Ovary (tissue), 7 donors: ENCODE measurements at regions not wholly inside any gene's neighbourhood (a gene's known extent, or its start where the extent isn't known, plus 50 kb on each side); places are given as distances from the start of the nearest gene placed in this dataset.
"Not testable (repeated sequence)": the region's sequence is repeated elsewhere in the genome, so short reads cannot be mapped to it uniquely, and the experiment has no call there.

Source experiments
- DNase-seq, 5 donors: peaks; one replicate each; pipeline ENCODE4 v3.0.0-alpha.2; 2019 to 2020
- H3K27ac ChIP-seq, 2 donors: fragments of 200-600 bp; one replicate each; pipeline versions ENCODE4 v1.5.1 to v1.8.0; 2019 to 2022
- H3K27me3 ChIP-seq: fragments of 200-600 bp; one replicate; pipeline ENCODE4 v1.8.0; 2022
- H3K36me3 ChIP-seq: fragments of 200-600 bp; sonication (generic); one replicate; pipeline ENCODE4 v1.5.1; 2019
- H3K4me1 ChIP-seq: one replicate; pipeline ENCODE4 v1.8.1; 2013; ENCODE audit warnings: mild to moderate bottlenecking, moderate library complexity; ENCODE audit not compliant: insufficient read depth
- H3K4me3 ChIP-seq: fragments of 200-600 bp; sonication (generic); one replicate; pipeline ENCODE4 v1.5.1; 2017
- H3K9me3 ChIP-seq, 2 donors: fragments of 200-600 bp in 1 of 2; sonication (generic) in 1 of 2; one replicate each; pipeline versions ENCODE4 v1.5.1 to v1.8.1; 2013 to 2019; ENCODE audit warnings: mild to moderate bottlenecking in 1 of 2, moderate library complexity in 1 of 2
- EP300 ChIP-seq: sonication (generic); formaldehyde crosslinking; IDR thresholded peaks from one replicate; pipeline ENCODE4 v1.6.1; 2017; ENCODE audit warnings: antibody characterized with exemption
- POLR2A ChIP-seq: fragments of 450-650 bp; IDR thresholded peaks from one replicate; pipeline ENCODE4 v1.6.1; 2017; ENCODE audit warnings: antibody characterized with exemption, mild to moderate bottlenecking, moderate library complexity
- WGBS, 3 donors: extraction: QIAGEN DNeasy Blood & Tissue Kit in 1 of 3; methylation state at CpG; one replicate each; pipeline versions ENCODE4 v1.1.5 to v1.1.7; 2013 to 2017; 5-methylcytosine and 5-hydroxymethylcytosine counted together
- intact Hi-C, 4 donors: fragments of 100-400 bp; cut with DNase I; formaldehyde crosslinking; loops; one replicate each; pipeline versions ENCODE4 v1.11.0 to v1.15.1; 2022 to 2023
- TF ChIP-seq, protein P1 (sequence below), 3 donors: fragments of 450-650 bp in 2 of 3; fragments of 200-600 bp in 1 of 3; IDR thresholded peaks; one replicate each; pipeline versions ENCODE4 v1.5.1 to v1.8.0; 2016 to 2022; ENCODE audit warnings: antibody characterized with exemption in 3 of 3, mild to moderate bottlenecking in 1 of 3
- donor health status: DM: no; HTN: no; CAD: no; lungs with moderate emphysema.
- donor health status: DM: no; HTN: no; CAD: no.
- donor health status: Bipolar disorder and iron deficiency.
- donor health status: DM: no; HTN: no; CAD: no.
- donor health status: DM: yes; HTN: yes; CAD: no.

DNA sequence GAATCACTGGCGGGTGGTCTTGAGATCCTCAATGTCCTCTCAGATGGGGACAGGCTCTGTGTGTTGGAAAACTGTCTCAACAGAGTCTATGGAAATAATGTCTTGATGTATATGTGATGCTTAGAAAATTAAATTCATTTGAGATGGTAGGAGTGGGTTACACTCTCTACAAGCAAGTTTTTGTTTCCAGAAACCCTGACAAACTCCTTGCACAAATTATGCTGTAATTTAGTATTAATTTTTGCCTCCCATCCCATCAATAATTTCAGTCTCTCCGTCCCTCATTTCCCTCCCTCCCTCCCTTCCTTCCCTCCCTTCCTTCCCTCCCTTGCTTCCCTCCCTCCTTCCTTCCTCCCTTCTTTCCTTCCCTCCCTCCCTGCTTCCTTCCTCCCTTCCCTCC is 488.0 kb upstream of the C16orf82 start:
- 57 to 77% (median 71%) methylated on average over 2 of the region's 2 CpGs for WGBS, 3 donors
- Histone ChIP-seq H3K27me3 (no peaks in the 10 kb centered on the region), H3K4me3 (no peak overlapping the region), H3K36me3 (no peaks in the 10 kb centered on the region), H3K9me3 (no peaks in the 10 kb centered on the region), H3K27ac (no peak overlapping the region), H3K4me1 (no peaks in the 10 kb centered on the region)
- DNase-seq: no peak
- no peak for TF ChIP-seq EP300
- TF ChIP-seq POLR2A: no peak
- TF ChIP-seq, protein P1, sequence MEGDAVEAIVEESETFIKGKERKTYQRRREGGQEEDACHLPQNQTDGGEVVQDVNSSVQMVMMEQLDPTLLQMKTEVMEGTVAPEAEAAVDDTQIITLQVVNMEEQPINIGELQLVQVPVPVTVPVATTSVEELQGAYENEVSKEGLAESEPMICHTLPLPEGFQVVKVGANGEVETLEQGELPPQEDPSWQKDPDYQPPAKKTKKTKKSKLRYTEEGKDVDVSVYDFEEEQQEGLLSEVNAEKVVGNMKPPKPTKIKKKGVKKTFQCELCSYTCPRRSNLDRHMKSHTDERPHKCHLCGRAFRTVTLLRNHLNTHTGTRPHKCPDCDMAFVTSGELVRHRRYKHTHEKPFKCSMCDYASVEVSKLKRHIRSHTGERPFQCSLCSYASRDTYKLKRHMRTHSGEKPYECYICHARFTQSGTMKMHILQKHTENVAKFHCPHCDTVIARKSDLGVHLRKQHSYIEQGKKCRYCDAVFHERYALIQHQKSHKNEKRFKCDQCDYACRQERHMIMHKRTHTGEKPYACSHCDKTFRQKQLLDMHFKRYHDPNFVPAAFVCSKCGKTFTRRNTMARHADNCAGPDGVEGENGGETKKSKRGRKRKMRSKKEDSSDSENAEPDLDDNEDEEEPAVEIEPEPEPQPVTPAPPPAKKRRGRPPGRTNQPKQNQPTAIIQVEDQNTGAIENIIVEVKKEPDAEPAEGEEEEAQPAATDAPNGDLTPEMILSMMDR (IDR thresholded peaks at IDR 0.05): no peak
- intact Hi-C loops: no loop called here

DNA sequence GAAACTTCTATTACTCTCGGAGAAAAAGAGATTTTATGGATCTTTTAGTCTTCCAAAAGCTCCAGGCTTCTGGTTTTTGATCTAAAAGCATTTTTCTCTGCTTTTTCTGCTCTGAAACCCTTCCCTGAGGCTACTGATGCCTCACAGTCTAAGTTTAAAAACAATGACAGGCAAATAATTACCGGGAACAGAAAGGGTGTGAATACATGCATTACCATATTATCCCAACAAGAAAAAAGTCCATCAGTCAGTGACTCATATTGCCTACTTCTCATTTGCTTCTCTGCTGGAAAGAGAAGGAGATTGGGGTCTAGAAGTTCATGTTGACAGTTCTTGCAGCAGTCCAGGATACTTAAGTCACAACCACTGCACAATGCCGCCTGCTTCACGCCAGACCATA is 482.9 kb upstream of the C16orf82 start:
- Histone ChIP-seq H3K9me3 (no peaks in the 10 kb centered on the region), H3K4me1 (no peaks in the 10 kb centered on the region), H3K27me3 (no peaks in the 10 kb centered on the region), H3K36me3 (no peaks in the 10 kb centered on the region), H3K27ac (no peak overlapping the region), H3K4me3 (no peak overlapping the region)
- TF ChIP-seq EP300 (no peak), POLR2A (no peak)
- TF ChIP-seq, protein P1 (IDR thresholded peaks at IDR 0.05): no peak
- 71 to 80% (median 72%) methylated on average over 4 of the region's 4 CpGs for WGBS, 3 donors
- intact Hi-C loops: no loop called here
- DNase-seq: no peak

DNA sequence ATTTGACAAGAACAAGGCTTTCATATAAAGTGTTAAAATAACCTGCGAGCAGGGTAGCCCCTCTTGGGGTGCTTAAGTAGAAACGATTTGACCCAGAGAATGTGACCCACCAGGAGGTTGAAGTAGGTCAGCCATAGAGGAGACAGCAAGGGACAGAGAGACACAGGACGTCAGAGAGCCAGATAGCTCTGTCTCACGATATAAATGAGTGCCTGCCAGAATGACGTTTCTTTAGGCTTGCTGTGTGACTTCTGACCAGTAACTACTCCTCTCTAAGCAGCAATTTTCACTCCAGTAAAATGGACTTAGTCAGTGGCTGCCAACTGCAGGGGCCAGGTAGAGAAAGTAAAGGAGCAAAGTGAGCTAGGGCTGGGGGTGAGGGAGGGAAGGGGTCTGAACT is 473.0 kb upstream of the C16orf82 start:
- intact Hi-C loops: no loop called here

DNA sequence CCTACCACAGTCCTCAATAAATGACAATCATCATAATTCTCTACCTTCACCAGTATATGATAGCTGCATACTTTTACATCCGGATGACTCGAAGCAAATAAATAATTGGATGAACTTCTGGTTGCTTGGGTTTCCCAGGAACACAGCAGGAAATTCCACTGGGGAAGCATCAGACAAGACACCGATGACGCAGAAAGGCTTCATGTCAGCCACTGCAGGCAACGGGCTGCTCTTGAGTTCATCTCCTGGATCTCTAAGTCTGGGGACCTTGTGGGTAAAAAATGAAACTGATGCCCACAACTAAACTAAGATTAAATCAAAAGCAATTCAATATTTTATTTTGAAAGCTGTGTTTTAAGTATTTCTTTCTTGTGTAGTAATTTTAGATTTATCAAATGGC is 472.1 kb upstream of the C16orf82 start:
- Histone ChIP-seq H3K4me1 (no peaks in the 10 kb centered on the region), H3K9me3 (no peaks in the 10 kb centered on the region), H3K27ac (no peak overlapping the region), H3K27me3 (no peaks in the 10 kb centered on the region), H3K4me3 (no peak overlapping the region), H3K36me3 (no peaks in the 10 kb centered on the region)
- no peak for TF ChIP-seq EP300
- no peak for TF ChIP-seq POLR2A
- TF ChIP-seq, protein P1 (IDR thresholded peaks at IDR 0.05): no peak
- intact Hi-C loops: no loop called here
- WGBS, 3 donors: 73 to 77% (median 77%) methylated on average over 5 of the region's 5 CpGs
- DNase-seq: no peak

More for the DNA sequence above, 473.0 kb upstream of the C16orf82 start:
- Histone ChIP-seq H3K9me3 (no peaks in the 10 kb centered on the region), H3K4me1 (no peaks in the 10 kb centered on the region), H3K36me3 (no peaks in the 10 kb centered on the region), H3K27ac (no peak overlapping the region), H3K4me3 (no peak overlapping the region), H3K27me3 (no peaks in the 10 kb centered on the region)
- 28 to 35% (median 34%) methylated on average over 5 of the region's 5 CpGs for WGBS, 3 donors
- DNase-seq: no peak
- TF ChIP-seq POLR2A (no peak), EP300 (no peak)
- TF ChIP-seq, protein P1 (IDR thresholded peaks at IDR 0.05): no peak

DNA sequence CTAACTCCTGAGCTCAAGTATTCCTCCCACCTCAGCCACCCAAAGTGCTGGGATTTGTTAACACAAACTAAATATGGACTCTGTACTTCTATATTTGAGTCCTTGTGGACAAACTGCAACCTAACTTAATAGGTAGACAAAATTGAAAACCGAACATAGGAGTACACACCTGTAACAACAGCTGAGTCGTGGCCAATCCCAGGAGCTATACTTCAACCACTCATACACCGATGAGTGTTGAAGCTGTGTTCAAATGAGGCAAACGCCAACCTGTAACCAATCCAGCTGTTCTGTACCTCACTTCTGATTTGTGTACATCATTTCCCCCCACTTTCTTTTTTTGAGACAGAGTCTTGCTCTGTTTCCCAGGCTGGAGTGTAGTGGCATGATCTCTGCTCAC is 471.5 kb upstream of the C16orf82 start:
- H3K36me3 ChIP-seq: no peaks in the 10 kb centered on the region
- DNase-seq: no peak
- intact Hi-C loops: no loop called here
- no peaks in the 10 kb centered on the region for H3K4me1 ChIP-seq
- no peak overlapping the region for H3K27ac ChIP-seq
- H3K27me3 ChIP-seq: no peaks in the 10 kb centered on the region
- H3K9me3 ChIP-seq: no peaks in the 10 kb centered on the region
- H3K4me3 ChIP-seq: no peak overlapping the region
- TF ChIP-seq, protein P1 (IDR thresholded peaks at IDR 0.05): no peak
- TF ChIP-seq EP300: no peak
- TF ChIP-seq POLR2A: no peak
- 75 to 83% (median 81%) methylated on average over 4 of the region's 4 CpGs for WGBS, 3 donors

DNA sequence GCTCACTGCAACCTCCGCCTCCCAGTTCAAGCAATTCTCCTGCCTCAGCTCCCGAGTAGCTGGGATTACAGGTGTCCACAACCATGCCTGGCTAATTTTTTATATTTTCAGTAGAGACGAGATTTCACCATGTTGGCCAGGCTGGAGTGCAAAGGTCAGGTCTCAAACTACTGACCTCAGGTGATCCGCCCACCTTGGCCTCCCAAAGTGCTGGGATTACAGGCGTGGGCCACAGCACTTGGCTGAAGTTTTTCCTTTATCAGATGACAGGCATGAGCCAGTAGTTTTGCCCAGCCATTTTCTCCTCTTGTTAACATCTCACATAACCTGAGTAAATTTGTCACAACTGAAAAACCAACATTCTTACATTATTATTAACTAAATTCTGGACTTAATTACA is 470.7 kb upstream of the C16orf82 start:
- H3K36me3 ChIP-seq, H3K27me3 ChIP-seq, intact Hi-C loops, DNase-seq, H3K4me1 ChIP-seq, H3K9me3 ChIP-seq, H3K27ac ChIP-seq, H3K4me3 ChIP-seq: not testable (repeated sequence)
- 62 to 74% (median 63%) methylated on average over 5 of the region's 5 CpGs for WGBS, 3 donors
